ENCODE measurements at regions not wholly inside any gene's neighbourhood (a gene's known extent, or its start where the extent isn't known, plus 50 kb on each side); places are given as distances from the start of the nearest gene placed in this dataset.

DNA sequence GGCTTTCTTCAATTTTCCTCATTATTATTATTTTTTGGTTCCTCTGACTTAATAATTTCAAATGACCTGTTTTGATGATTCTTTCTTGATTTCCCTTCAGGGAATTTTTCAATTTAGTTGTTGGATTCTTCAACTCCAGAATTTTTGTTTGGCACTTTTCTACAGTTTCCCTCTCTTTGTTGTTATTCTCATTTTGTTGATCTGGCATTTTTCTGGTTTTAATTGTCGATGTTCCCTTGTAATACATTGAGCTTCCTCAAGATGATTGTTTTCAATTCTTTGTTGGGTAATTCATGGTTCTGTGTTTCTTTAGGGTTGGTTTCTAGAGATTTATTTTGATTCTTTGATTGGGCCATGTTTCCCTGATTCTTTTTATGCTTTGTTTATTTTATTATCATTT, 67.8 kb upstream of the DNAJC1 start:
- TF ChIP-seq, protein P1, sequence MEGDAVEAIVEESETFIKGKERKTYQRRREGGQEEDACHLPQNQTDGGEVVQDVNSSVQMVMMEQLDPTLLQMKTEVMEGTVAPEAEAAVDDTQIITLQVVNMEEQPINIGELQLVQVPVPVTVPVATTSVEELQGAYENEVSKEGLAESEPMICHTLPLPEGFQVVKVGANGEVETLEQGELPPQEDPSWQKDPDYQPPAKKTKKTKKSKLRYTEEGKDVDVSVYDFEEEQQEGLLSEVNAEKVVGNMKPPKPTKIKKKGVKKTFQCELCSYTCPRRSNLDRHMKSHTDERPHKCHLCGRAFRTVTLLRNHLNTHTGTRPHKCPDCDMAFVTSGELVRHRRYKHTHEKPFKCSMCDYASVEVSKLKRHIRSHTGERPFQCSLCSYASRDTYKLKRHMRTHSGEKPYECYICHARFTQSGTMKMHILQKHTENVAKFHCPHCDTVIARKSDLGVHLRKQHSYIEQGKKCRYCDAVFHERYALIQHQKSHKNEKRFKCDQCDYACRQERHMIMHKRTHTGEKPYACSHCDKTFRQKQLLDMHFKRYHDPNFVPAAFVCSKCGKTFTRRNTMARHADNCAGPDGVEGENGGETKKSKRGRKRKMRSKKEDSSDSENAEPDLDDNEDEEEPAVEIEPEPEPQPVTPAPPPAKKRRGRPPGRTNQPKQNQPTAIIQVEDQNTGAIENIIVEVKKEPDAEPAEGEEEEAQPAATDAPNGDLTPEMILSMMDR (conservative IDR thresholded peaks at IDR 0.05; ENCODE audit: low read length): no peak
- no peak for TF ChIP-seq EZH2phosphoT487 (IDR thresholded peaks at IDR 0.05; ENCODE audit: borderline replicate concordance)
